BLaER1 treated with 17β-estradiol and CSF1 and Interleukin-3, amounts not matched to agents 10 nM and 100 nM (cell line): ENCODE measurements at regions not wholly inside any gene's neighbourhood (a gene's known extent, or its start where the extent isn't known, plus 50 kb on each side); places are given as distances from the start of the nearest gene placed in this dataset.
A peak's percentile ranks its signal among the peaks of the same experiment; 100 is the strongest.

Experiments used
- H3K27ac ChIP-seq, 11 experiments: shearing (Covaris generic); formaldehyde crosslinking; 2 replicates each; pipeline ENCODE4 v1.8.1; 2022
- H3K27me3 ChIP-seq, 11 experiments: shearing (Covaris generic); formaldehyde crosslinking; 2 replicates each; pipeline ENCODE4 v1.8.1; 2022
- H3K36me3 ChIP-seq, 11 experiments: shearing (Covaris generic); formaldehyde crosslinking; 2 replicates each; pipeline ENCODE4 v1.8.1; 2022
- H3K4me1 ChIP-seq, 10 experiments: shearing (Covaris generic); formaldehyde crosslinking; 2 replicates each; pipeline ENCODE4 v1.8.1; 2022
- H3K4me2 ChIP-seq, 11 experiments: shearing (Covaris generic); formaldehyde crosslinking; 2 replicates each; pipeline ENCODE4 v1.8.1; 2022
- H3K4me3 ChIP-seq, 10 experiments: shearing (Covaris generic); formaldehyde crosslinking; 2 replicates each; pipeline ENCODE4 v1.8.1; 2022
- H3K9ac ChIP-seq, 11 experiments: shearing (Covaris generic); formaldehyde crosslinking; 2 replicates each; pipeline ENCODE4 v1.8.1; 2022
- H3K9me3 ChIP-seq, 11 experiments: shearing (Covaris generic); formaldehyde crosslinking; replicated peaks in 1 of 11; 2 replicates each; pipeline ENCODE4 v1.8.1; 2022
- H4K20me1 ChIP-seq, 11 experiments: shearing (Covaris generic); formaldehyde crosslinking; 2 replicates each; pipeline ENCODE4 v1.8.1; 2022
- Cebpa-rat ChIP-seq, 11 experiments: shearing (Covaris generic); IDR thresholded peaks; 2 replicates each; pipeline ENCODE4 v1.8.1; 2022

- peaks cover 26 to 96% (median 94%) of the 10 kb centered on the region in 10 experiments for H3K4me1 ChIP-seq
- H3K27me3 ChIP-seq: peaks cover 0 to 11% (median 0%) of the 10 kb centered on the region in 11 experiments; a peak in 2 of 22 replicates
- peak in 1 of 11 experiments; percentile 73; a peak in 3 of 22 replicates for TF ChIP-seq Cebpa-rat (IDR thresholded peaks at IDR 0.05)
- peak overlapping the region; percentile 49 to 91 (median 75) for H3K4me2 ChIP-seq
- H3K9me3 ChIP-seq: no peaks in the 10 kb centered on the region
- peak overlapping the region in 5 of 11 experiments; percentile 7 to 75 (median 67); a peak in 9 of 22 replicates for H3K27ac ChIP-seq
- H4K20me1 ChIP-seq: peaks cover 0 to 10% (median 0%) of the 10 kb centered on the region in 11 experiments; a peak in 2 of 22 replicates
- H3K4me3 ChIP-seq: peak overlapping the region in 3 of 10 experiments; percentile 1 to 13 (median 3); a peak in 3 of 20 replicates
- peak overlapping the region in 6 of 11 experiments; percentile 3 to 73 (median 54); a peak in 8 of 22 replicates for H3K9ac ChIP-seq
- no peaks in the 10 kb centered on the region for H3K36me3 ChIP-seq
Observed at GRCh38 chr16:85278839-85279238, 166.6 kb upstream of the CIBAR2 start.

GRCh38 chr16:85279402-85279801, 167.1 kb upstream of the CIBAR2 start:
- no peaks in the 10 kb centered on the region for H3K9me3 ChIP-seq
- no peaks in the 10 kb centered on the region for H3K36me3 ChIP-seq
- H3K4me3 ChIP-seq: peak overlapping the region in 3 of 10 experiments; percentile 1 to 13 (median 3); a peak in 3 of 20 replicates
- H4K20me1 ChIP-seq: peaks cover 0 to 10% (median 0%) of the 10 kb centered on the region in 11 experiments; a peak in 2 of 22 replicates
- peak overlapping the region; percentile 49 to 91 (median 75) for H3K4me2 ChIP-seq
- H3K9ac ChIP-seq: peak overlapping the region in 5 of 11 experiments; percentile 10 to 73 (median 57); a peak in 8 of 22 replicates
- H3K27me3 ChIP-seq: peaks cover 0 to 11% (median 0%) of the 10 kb centered on the region in 11 experiments; a peak in 2 of 22 replicates
- TF ChIP-seq Cebpa-rat (IDR thresholded peaks at IDR 0.05): no peak
- peak overlapping the region in 6 of 11 experiments; percentile 1 to 75 (median 61); a peak in 9 of 22 replicates for H3K27ac ChIP-seq
- H3K4me1 ChIP-seq: peaks cover 26 to 100% (median 96%) of the 10 kb centered on the region in 10 experiments

DNA sequence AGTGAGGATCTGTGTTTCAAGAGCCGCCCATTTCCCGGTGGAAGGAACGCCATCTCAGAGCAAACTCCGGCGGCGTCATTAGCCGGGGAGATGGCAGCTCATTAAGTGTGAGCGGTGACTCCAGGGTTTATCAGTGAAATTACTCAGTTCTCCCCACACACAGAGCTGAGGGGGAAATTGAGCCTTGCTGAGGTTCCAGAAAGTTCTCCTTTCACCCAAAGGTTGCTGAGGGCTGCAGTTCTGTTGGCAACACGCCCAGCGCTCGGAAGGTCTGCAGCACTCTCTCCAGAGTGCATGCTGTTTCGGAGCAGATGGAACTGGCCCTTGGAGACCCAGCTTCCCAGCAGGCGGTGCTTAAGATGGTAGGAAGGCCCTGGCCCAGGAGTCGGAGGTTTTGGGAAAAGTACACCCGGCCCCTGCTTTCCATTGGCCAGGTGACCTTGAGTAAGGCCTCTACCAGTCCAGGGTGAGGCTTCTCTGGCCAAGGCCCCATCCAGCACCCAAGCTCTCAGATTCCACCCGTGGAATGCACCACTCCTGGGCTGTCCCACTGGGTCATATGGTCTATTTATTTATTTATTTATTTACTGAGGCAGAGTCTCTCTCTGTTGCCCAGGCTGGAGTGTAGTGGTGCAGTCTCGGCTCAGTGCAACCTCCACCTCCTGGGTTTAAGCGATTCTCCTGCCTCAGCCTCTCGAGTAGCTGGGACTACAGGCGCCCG, 167.7 kb upstream of the CIBAR2 start:
- peak overlapping the region in 5 of 11 experiments; percentile 1 to 75 (median 67); a peak in 7 of 22 replicates for H3K27ac ChIP-seq
- H3K9ac ChIP-seq: peak overlapping the region in 3 of 11 experiments; percentile 52 to 73 (median 63); a peak in 6 of 22 replicates
- H3K4me1 ChIP-seq: peaks cover 26 to 100% (median 92%) of the 10 kb centered on the region in 10 experiments
- H3K27me3 ChIP-seq: peaks cover 0 to 11% (median 0%) of the 10 kb centered on the region in 11 experiments; a peak in 2 of 22 replicates
- H4K20me1 ChIP-seq: peaks cover 0 to 4% (median 0%) of the 10 kb centered on the region in 11 experiments; a peak in 1 of 22 replicates
- no peaks in the 10 kb centered on the region for H3K36me3 ChIP-seq
- no peak for TF ChIP-seq Cebpa-rat (IDR thresholded peaks at IDR 0.05)
- H3K4me2 ChIP-seq: peak overlapping the region; percentile 49 to 91 (median 75)
- H3K4me3 ChIP-seq: no peak overlapping the region
- no peaks in the 10 kb centered on the region for H3K9me3 ChIP-seq

DNA sequence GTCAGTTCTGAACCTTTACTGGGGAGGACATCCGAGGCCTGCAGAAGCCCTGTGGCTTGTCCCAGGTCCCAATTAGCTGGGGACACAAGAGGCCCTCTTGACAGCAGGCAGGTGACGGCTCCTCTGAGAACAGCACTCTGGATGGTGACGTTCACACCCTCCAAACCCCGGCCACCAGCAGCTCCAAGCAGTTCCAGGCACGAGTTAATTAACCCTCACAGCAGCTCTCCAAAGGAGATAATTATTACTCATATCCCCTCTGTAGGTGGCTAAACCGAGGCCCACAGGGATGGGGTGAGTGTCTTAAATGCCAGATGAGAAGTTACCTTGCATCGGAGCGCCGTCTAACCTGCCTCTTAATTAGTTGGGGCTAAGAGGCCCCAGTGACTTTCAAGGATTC, 168.9 kb upstream of the CIBAR2 start:
- TF ChIP-seq Cebpa-rat (IDR thresholded peaks at IDR 0.05): no peak
- peaks cover 26 to 100% (median 93%) of the 10 kb centered on the region in 10 experiments for H3K4me1 ChIP-seq
- H3K27ac ChIP-seq: peak overlapping the region in 2 of 11 experiments; percentile 27 to 75; a peak in 2 of 22 replicates
- H3K9me3 ChIP-seq: no peaks in the 10 kb centered on the region
- H3K4me3 ChIP-seq: no peak overlapping the region
- peak overlapping the region in 4 of 11 experiments; percentile 11 to 45 (median 32); a peak in 5 of 22 replicates for H3K9ac ChIP-seq
- H3K27me3 ChIP-seq: peaks cover 0 to 11% (median 0%) of the 10 kb centered on the region in 11 experiments; a peak in 2 of 22 replicates
- H4K20me1 ChIP-seq: no peaks in the 10 kb centered on the region; a peak in 1 of 22 replicates
- no peaks in the 10 kb centered on the region for H3K36me3 ChIP-seq
- peak overlapping the region in 9 of 11 experiments; percentile 28 to 91 (median 75); a peak in 16 of 22 replicates for H3K4me2 ChIP-seq

GRCh38 chr16:85282842-85283241, 170.6 kb upstream of the CIBAR2 start:
- no peak overlapping the region for H3K4me3 ChIP-seq
- peaks cover 0 to 2% (median 0%) of the 10 kb centered on the region in 11 experiments; a peak in 1 of 22 replicates for H4K20me1 ChIP-seq
- H3K4me1 ChIP-seq: peaks cover 35 to 100% (median 93%) of the 10 kb centered on the region in 10 experiments
- no peaks in the 10 kb centered on the region for H3K9me3 ChIP-seq
- H3K4me2 ChIP-seq: peak overlapping the region; percentile 38 to 91 (median 68); a peak in 21 of 22 replicates
- peaks cover 0 to 23% (median 0%) of the 10 kb centered on the region in 11 experiments; a peak in 4 of 22 replicates for H3K27me3 ChIP-seq
- H3K27ac ChIP-seq: peak overlapping the region in 3 of 11 experiments; percentile 4 to 14 (median 7); a peak in 3 of 22 replicates
- TF ChIP-seq Cebpa-rat (IDR thresholded peaks at IDR 0.05): no peak
- no peaks in the 10 kb centered on the region for H3K36me3 ChIP-seq
- peak overlapping the region in 3 of 11 experiments; percentile 16 to 40 (median 24); a peak in 3 of 22 replicates for H3K9ac ChIP-seq

- H3K36me3 ChIP-seq: no peaks in the 10 kb centered on the region
- no peaks in the 10 kb centered on the region for H3K9me3 ChIP-seq
- peaks cover 35 to 100% (median 93%) of the 10 kb centered on the region in 10 experiments for H3K4me1 ChIP-seq
- no peak overlapping the region for H3K4me3 ChIP-seq
- peak overlapping the region in 3 of 11 experiments; percentile 16 to 42 (median 24); a peak in 2 of 22 replicates for H3K9ac ChIP-seq
- H3K27me3 ChIP-seq: peaks cover 0 to 19% (median 0%) of the 10 kb centered on the region in 11 experiments; a peak in 4 of 22 replicates
- peak overlapping the region in 3 of 11 experiments; percentile 4 to 16 (median 12); a peak in 2 of 22 replicates for H3K27ac ChIP-seq
- H3K4me2 ChIP-seq: peak overlapping the region; percentile 38 to 91 (median 68); a peak in 20 of 22 replicates
- no peak for TF ChIP-seq Cebpa-rat (IDR thresholded peaks at IDR 0.05)
- peaks cover 0 to 7% (median 0%) of the 10 kb centered on the region in 11 experiments; a peak in 2 of 22 replicates for H4K20me1 ChIP-seq
Observed at GRCh38 chr16:85283305-85284050, 171.2 kb upstream of the CIBAR2 start.

GRCh38 chr16:85284141-85284817, 172.0 kb upstream of the CIBAR2 start:
- no peaks in the 10 kb centered on the region for H3K36me3 ChIP-seq
- H3K9me3 ChIP-seq: no peaks in the 10 kb centered on the region
- peak overlapping the region in 2 of 11 experiments; percentile 12 to 16; a peak in 2 of 22 replicates for H3K27ac ChIP-seq
- H4K20me1 ChIP-seq: peaks cover 0 to 8% (median 0%) of the 10 kb centered on the region in 11 experiments; a peak in 2 of 22 replicates
- no peak for TF ChIP-seq Cebpa-rat (IDR thresholded peaks at IDR 0.05)
- H3K4me2 ChIP-seq: peak overlapping the region in 4 of 11 experiments; percentile 84 to 91 (median 87); a peak in 7 of 22 replicates
- H3K27me3 ChIP-seq: peaks cover 0 to 13% (median 0%) of the 10 kb centered on the region in 11 experiments; a peak in 4 of 22 replicates
- no peak overlapping the region for H3K4me3 ChIP-seq
- peaks cover 31 to 100% (median 93%) of the 10 kb centered on the region in 10 experiments for H3K4me1 ChIP-seq
- peak overlapping the region in 1 of 11 experiments; percentile 42; a peak in 3 of 22 replicates for H3K9ac ChIP-seq
